ENCODE measurements at regions not wholly inside any gene's neighbourhood (a gene's known extent, or its start where the extent isn't known, plus 50 kb on each side); places are given as distances from the start of the nearest gene placed in this dataset.

- H3K36me3 ChIP-seq (ENCODE audit: control insufficient read depth in 2 of 4, insufficient read depth in 4 of 4, low read length in 3 of 4), result no peaks in the 10 kb centered on the region
- H2BK12ac ChIP-seq (ENCODE audit: low read depth, low read length), result no peak overlapping the region
- no peak overlapping the region for H4K91ac ChIP-seq (replicated peaks; ENCODE audit: insufficient read length, low read length)
- no peak overlapping the region for H3K4ac ChIP-seq (replicated peaks; ENCODE audit: insufficient read length, low read depth, low read length)
- WGBS, 2 experiments (ENCODE audit: extremely low coverage in 1 of 2, insufficient coverage in 1 of 2, insufficient read length in 1 of 2, insufficient replicate concordance in 2 of 2, low coverage in 1 of 2, low lambda C conversion rate in 2 of 2, missing lambda C conversion rate in 1 of 2), result 90% methylated on average over 5 of the region's 5 CpGs; no CpG with 5 or more reads in 1 of the 2 experiments
- H2BK5ac ChIP-seq (ENCODE audit: low read depth, low read length), result no peak overlapping the region
- H4K20me1 ChIP-seq (replicated peaks in 1 of 2; ENCODE audit: control insufficient read depth in 1 of 2, insufficient read depth in 2 of 2, low read length in 2 of 2), result no peaks in the 10 kb centered on the region
- FAIRE-seq, result no peak
- H3K79me2 ChIP-seq (ENCODE audit: control insufficient read depth in 1 of 2, insufficient read depth in 2 of 2, low read length in 2 of 2), result no peaks in the 10 kb centered on the region
- H2AK5ac ChIP-seq (ENCODE audit: low read depth, low read length), result no peak overlapping the region
- no peak overlapping the region for H2AFZ ChIP-seq (ENCODE audit: low read length)
- no peaks in the 10 kb centered on the region for H3K4me1 ChIP-seq (replicated peaks in 1 of 4; ENCODE audit: control insufficient read depth in 3 of 4, insufficient read depth in 4 of 4, low read length in 3 of 4)
- H3K4me3 ChIP-seq (ENCODE audit: extremely low read depth in 1 of 4, insufficient read depth in 2 of 4, low read depth in 3 of 4, low read length in 4 of 4), result no peak overlapping the region
- no peaks in the 10 kb centered on the region; a peak in 1 of 7 replicates for H3K27me3 ChIP-seq (replicated peaks in 1 of 4; ENCODE audit: control insufficient read depth in 3 of 4, extremely low read depth in 1 of 4, insufficient read depth in 3 of 4, low read length in 3 of 4)
- ChIA-PET POLR2A (ENCODE audit: partially characterized antibody) (no interaction called here), CTCF (ENCODE audit: partially characterized antibody) (interaction anchor here (1.2 to 2.5 kb wide), 3 partner anchors 9 to 66 kb away, joined by 4 to 10 read pairs (median 6); no protein-coding TSS in a partner anchor)
- no peak overlapping the region for H3K27ac ChIP-seq (ENCODE audit: low read depth, low read length)
- no peak overlapping the region for H4K5ac ChIP-seq (ENCODE audit: insufficient read length, low read depth, low read length)
- no peak overlapping the region for H3K23ac ChIP-seq (ENCODE audit: insufficient read length)
- DNase-seq (ENCODE audit: low read depth in 1 of 2, low spot score in 2 of 2), result no peak
- H3K79me1 ChIP-seq (ENCODE audit: low read depth, low read length), result no peaks in the 10 kb centered on the region
- no peak overlapping the region for H3K9ac ChIP-seq (replicated peaks in 1 of 4; ENCODE audit: extremely low read depth in 1 of 4, low read depth in 3 of 4, low read length in 3 of 4)
- H2BK15ac ChIP-seq (ENCODE audit: low read length), result no peak overlapping the region
- no peak overlapping the region for H3K14ac ChIP-seq (ENCODE audit: insufficient read length)
- no peak overlapping the region for H2BK20ac ChIP-seq (ENCODE audit: low read length)
- H4K8ac ChIP-seq (ENCODE audit: extremely low read depth, insufficient read depth, low read length), result no peak overlapping the region
- H3K18ac ChIP-seq (ENCODE audit: extremely low read depth, low read length), result no peak overlapping the region
- H2BK120ac ChIP-seq (replicated peaks; ENCODE audit: low read depth, low read length), result no peak overlapping the region
- no peaks in the 10 kb centered on the region for H3K9me3 ChIP-seq (ENCODE audit: insufficient read depth in 2 of 2, low read depth in 1 of 2, low read length in 1 of 2)
- no peak overlapping the region for H3K56ac ChIP-seq (replicated peaks; ENCODE audit: insufficient read length, low read depth, low read length)
- H3K23me2 ChIP-seq (ENCODE audit: low read depth, low read length), result no peaks in the 10 kb centered on the region
- no peak overlapping the region for H3K4me2 ChIP-seq (ENCODE audit: insufficient read depth in 1 of 2, low read depth in 2 of 2, low read length in 2 of 2)
- no peak for TF ChIP-seq KDM1A (IDR thresholded peaks at IDR 0.05; ENCODE audit: borderline replicate concordance, low read length)
- no peak for TF ChIP-seq BRCA1 (IDR thresholded peaks at IDR 0.05; ENCODE audit: low read depth, low read length)
- no peak for TF ChIP-seq BACH1 (IDR thresholded peaks at IDR 0.05; ENCODE audit: low read length)
- no peak for TF ChIP-seq CHD1 (IDR thresholded peaks at IDR 0.05; ENCODE audit: low read depth, low read length)
- no peak for TF ChIP-seq SIRT6 (IDR thresholded peaks at IDR 0.05; ENCODE audit: low read length)
- TF ChIP-seq SAP30 (IDR thresholded peaks at IDR 0.05; ENCODE audit: insufficient read depth, insufficient replicate concordance, low read length), result no peak
- no peak for TF ChIP-seq RNF2 (IDR thresholded peaks at IDR 0.05; ENCODE audit: borderline replicate concordance, low read depth, low read length, missing control alignments, poor library complexity, severe bottlenecking)
- TF ChIP-seq CBX5 (IDR thresholded peaks at IDR 0.05; ENCODE audit: low read depth, low read length), result no peak
- TF ChIP-seq FOSL1 (IDR thresholded peaks at IDR 0.05; ENCODE audit: insufficient read depth, low read depth, low read length), result no peak
- no peak for TF ChIP-seq RAD21 (IDR thresholded peaks at IDR 0.05 in 1 of 2, conservative IDR thresholded peaks at IDR 0.05 in 1 of 2; ENCODE audit: low read depth in 2 of 2, low read length in 2 of 2)
- no peak for TF ChIP-seq ATF2 (IDR thresholded peaks at IDR 0.05; ENCODE audit: low read length)
- TF ChIP-seq MAX (IDR thresholded peaks at IDR 0.05), result no peak
These were observed 70.8 kb upstream of the CDCA7L start for GRCh38 chr7:22016507-22016906.

All from H1 (cell line).